ENCODE measurements at regions not wholly inside any gene's neighbourhood (a gene's known extent, or its start where the extent isn't known, plus 50 kb on each side); places are given as distances from the start of the nearest gene placed in this dataset.
A peak's percentile ranks its signal among the peaks of the same experiment; 100 is the strongest.

DNA sequence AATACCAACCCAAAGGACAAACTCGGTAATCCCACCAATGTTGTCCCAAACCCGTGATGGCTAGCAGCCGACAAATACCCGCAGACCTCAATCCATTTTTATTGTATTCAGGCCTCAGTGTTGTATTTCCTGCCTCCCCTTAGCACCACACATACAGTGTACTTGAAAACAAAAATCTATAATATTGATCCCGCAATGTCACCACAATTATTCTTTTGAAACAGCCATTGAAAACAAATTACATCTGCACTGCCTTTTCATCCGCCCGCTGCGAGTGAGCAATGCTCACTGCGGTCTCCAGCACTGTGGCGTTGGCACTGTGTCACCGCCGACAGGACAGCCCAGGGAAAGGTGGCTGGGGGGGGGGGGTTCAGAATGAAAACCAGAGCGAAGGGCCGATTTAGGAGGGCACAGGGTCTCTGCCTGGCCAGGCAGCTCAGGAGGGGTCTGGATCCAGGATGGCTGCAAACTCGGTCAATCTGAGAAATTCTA is 385.8 kb upstream of the ZNF507 start:
- no peak for DNase-seq
- intact Hi-C loops (cut with DNase I), result no loop called here

- peak in 1 of 10 donors; percentile 9 for DNase-seq
- intact Hi-C loops (cut with DNase I), result no loop called here
Observed at GRCh38 chr19:31960474-31960873, 384.9 kb upstream of the ZNF507 start.

GRCh38 chr19:31961191-31961590 is 384.2 kb upstream of the ZNF507 start:
- no peak for DNase-seq
- intact Hi-C loops (cut with DNase I), result no loop called here

GRCh38 chr19:31961667-31962066 is 383.7 kb upstream of the ZNF507 start:
- intact Hi-C loops (cut with DNase I), result no loop called here
- no peak for DNase-seq

DNA sequence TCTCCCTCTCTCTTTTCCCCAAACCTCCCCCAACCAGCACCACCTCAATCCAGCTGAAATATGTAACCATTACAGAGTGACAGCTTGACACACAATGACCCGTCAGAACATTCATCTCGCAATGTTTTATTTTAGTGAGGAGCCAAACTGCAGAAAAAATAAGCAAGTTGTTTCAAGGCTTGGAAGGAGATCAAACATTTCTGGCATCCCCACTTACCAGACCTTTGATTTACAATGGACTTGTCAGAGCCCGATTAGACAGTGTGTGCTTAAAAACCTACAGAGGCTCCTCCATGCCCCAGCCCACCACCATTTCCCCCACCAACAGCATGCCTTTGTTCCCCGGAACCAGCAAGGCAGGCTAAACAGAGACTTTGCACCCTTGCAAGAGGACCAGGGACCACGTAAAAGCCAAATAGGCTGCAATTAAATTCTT is 382.8 kb upstream of the ZNF507 start:
- intact Hi-C loops (cut with DNase I), result no loop called here
- no peak for DNase-seq

DNA sequence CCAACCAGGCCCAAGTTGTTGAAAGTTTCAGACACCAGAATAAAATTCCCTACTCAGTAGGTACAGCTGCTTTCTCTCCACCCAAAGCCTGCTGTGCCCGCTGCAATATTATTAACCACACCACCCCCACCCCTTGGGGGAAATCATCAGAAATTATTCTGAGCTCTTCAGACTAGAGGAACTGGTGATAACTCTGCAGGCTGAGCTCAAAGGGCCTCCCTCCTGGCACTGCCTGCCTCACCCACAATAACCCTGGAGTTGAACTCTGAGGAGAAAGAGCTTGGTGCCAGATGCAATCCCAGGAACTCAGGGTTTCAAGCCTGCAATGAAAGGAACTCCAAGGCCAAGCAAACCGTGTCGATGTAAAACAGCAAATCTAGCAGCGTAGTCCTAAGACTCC is 381.7 kb upstream of the ZNF507 start:
- intact Hi-C loops (cut with DNase I), result no loop called here
- no peak for DNase-seq

GRCh38 chr19:31969016-31969415 is 376.4 kb upstream of the ZNF507 start:
- intact Hi-C loops (cut with DNase I), result no loop called here
- DNase-seq, result no peak

DNA sequence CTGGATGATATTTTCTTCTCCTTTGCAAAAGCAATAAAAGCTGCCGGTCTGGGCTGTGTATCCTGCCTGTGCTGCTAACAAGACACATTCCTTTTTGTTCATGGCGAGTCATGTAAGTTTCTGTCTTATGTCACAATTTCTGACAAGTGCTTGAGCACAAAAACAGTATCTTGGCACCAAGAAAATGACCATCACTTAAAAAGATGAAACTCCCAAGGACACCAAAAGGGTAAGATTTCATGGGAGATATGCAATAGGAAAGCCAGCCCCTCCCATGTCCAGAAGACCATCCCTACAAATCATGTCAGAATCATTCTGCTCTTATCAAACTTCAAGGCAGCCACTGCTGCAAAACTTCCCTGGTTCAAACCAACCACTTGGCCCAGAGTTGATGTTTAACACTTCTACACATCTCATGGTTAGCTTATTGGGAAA is 375.4 kb upstream of the ZNF507 start:
- intact Hi-C loops (cut with DNase I), result no loop called here
- DNase-seq, result no peak

DNA sequence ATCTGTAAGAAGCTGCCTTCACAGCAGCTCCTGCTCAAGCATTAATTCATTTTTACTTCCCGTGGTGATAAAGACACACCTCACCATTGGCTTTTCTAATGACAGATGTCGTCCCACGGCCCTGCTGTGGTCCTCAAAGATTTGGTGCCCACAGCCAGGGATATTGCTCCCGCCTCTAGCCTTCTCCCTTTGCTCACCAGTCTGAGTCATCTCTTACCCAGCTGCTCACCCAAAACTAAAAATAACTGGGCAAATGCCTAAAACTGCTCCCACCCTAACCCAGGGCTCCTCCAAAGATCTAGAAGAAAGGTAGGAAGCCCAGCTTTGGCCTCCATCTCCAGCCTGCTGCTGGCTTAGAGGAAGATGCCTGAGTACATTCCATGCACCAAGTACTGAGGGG is 371.1 kb upstream of the ZNF507 start:
- DNase-seq, result no peak

GRCh38 chr19:31974941-31975340 is 370.5 kb upstream of the ZNF507 start:
- no peak for DNase-seq

More for the DNA sequence above, 371.1 kb upstream of the ZNF507 start:
- intact Hi-C loops (cut with DNase I), result no loop called here

GRCh38 chr19:31975461-31975860 is 369.9 kb upstream of the ZNF507 start:
- intact Hi-C loops (cut with DNase I), result no loop called here
- DNase-seq, result no peak

More at GRCh38 chr19:31974941-31975340, 370.5 kb upstream of the ZNF507 start:
- intact Hi-C loops (cut with DNase I), result no loop called here

DNA sequence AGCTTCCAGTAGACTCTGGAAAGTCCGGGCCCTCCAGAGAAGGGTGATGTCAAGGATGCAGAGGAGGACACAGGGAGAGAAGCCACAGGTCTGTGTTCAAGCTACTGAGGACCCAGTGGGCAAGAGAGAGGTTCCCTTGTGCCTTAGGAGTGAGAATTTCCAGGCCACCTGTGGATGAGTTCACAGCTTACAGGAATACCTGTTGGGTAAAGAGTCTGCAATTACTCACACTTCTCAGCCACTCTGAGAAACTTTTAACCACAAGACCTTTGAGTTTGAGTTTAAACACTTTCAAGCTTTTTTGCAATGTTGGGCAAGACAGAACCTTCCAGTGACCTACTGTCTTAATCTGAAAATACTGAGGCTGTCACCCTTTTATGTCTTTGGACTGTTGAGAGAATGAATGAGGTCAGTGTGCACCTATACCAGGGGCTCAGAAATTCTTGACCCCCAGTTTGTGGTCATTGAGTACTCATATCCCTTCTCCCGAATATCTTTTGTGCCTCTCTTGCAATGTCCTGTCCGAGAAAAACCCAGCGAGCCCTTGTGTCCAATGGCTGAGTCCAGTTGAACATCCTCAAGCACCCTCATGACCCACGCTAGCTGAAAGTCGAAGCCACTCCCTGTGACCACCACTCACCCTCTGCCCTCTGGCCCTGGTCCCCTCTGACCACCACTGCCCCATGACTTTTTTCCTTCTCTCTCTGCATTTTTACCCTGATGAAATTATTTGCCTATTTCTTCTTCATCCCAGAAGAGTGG is 368.5 kb upstream of the ZNF507 start:
- intact Hi-C loops (cut with DNase I), result no loop called here
- DNase-seq, result no peak

DNA sequence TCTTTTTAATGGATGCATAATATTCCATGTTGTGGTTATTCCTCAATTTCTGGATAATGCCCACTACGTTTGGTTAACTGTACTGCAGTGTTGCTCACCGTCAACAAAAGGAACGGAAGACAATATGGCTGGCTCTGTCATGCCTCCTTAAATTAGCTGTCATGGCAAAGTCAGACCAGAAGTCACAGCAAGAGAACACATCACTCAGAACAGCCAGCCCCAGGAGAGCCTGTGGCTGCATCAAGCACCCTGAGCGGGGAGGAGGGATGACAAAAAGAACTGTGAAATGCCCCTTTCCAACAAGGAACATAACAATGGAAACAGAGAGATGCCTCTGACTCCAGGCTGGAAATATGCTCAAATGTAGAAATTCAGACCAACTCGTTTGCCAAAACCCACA is 366.0 kb upstream of the ZNF507 start:
- intact Hi-C loops (cut with DNase I), result no loop called here

GRCh38 chr19:31979949-31980670 is 365.3 kb upstream of the ZNF507 start:
- DNase-seq, result no peak
- intact Hi-C loops (cut with DNase I), result no loop called here

More for the DNA sequence above, 366.0 kb upstream of the ZNF507 start:
- no peak for DNase-seq

DNA sequence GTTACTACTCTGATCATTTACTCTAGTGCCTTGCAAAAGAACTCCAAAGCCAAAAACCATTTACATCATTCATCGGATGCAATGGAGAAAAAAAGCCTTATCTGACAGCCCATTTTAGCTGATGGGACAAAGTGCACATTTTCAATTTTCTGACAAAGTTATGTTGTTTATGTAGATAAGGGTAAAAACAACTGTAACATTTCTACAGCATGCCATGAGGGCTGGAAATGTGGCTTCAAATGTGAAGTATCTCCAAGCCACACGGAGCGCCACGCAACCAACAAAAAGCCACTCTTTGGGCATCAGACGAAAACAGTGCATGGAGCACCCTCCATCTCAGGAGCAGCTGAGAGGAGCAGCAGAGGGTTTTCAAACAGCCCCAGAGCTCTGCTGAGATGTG is 364.6 kb upstream of the ZNF507 start:
- intact Hi-C loops (cut with DNase I), result no loop called here
- DNase-seq, result no peak

GRCh38 chr19:31981545-31981944 is 363.9 kb upstream of the ZNF507 start:
- intact Hi-C loops (cut with DNase I), result no loop called here
- DNase-seq, result peak in 1 of 10 donors; percentile 12

- intact Hi-C loops (cut with DNase I), result no loop called here
- no peak for DNase-seq
Observed at GRCh38 chr19:31983647-31984046, 361.8 kb upstream of the ZNF507 start.

DNA sequence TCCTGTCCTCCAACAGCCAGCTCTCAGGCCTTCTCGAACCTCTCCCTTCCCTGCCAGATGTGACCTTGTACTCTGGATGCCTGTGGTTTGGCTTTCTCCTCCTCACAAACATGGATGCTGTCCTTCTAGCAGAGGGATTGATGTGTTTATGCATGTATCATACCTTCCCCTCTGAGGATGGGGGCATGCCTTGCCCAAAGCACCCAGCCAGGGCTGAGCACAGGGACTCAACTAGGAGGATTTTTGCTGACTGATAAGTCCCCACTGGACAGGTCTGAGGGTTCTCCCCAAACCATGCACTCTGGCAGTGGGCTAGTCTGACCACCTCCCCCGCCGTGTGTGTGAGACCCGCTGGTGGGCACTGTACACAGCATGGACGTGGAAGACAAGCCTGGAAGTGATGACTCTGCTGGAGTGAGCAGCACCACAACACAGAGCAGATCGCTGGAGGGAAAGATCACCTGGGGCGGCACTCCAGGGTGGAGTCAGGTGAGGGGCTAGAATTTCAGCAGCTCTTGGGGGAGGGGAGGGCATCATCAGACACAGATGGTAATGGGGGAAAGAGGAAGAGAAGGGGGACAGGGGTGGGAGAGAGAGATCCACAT is 360.3 kb upstream of the ZNF507 start:
- intact Hi-C loops (cut with DNase I), result no loop called here
- no peak for DNase-seq

DNA sequence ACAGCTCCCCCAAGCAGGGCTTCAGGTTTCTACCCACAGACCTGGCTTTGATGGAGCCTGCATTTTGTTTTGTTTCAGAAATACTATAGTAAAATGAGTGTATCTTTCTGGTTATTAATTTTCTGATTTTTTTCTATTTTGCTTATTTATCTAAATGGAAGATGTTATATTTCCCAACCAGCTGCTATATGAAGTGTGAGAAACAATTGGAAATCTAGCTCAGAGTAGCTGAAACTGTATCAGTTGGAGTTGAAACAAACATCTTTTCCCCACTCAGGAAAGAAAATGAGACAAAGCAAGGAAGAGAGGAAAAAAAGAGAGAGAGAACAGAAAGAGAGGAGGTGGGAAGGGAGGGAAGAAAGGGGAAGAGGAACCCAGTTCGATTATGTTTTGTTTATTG is 358.5 kb upstream of the ZNF507 start:
- DNase-seq, result no peak
- intact Hi-C loops (cut with DNase I), result no loop called here

DNA sequence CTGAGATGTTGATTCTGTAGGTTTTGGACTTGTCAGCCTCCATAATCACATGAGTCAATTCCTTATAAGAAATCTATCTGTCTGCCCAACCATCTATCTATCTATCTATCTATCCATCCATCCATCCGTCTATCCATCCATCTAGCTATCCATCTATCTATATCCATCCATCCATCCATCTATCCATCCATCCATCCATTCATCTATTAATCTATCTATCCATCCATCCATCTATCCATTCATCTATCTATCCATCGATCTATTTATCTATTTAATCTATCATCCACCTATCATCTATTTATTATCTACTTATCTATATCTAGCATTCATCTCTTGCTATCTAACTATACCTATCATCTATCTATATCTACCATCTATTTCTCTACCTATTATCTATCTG is 357.2 kb upstream of the ZNF507 start:
- no peak for DNase-seq
- intact Hi-C loops (cut with DNase I), result no loop called here

GRCh38 chr19:31991984-31992655 is 353.3 kb upstream of the ZNF507 start:
- no peak for DNase-seq
- intact Hi-C loops (cut with DNase I), result no loop called here

Measured in posterior cingulate gyrus (tissue), 11 donors.